Neural cell (in vitro differentiated cells): ENCODE measurements at regions not wholly inside any gene's neighbourhood (a gene's known extent, or its start where the extent isn't known, plus 50 kb on each side); places are given as distances from the start of the nearest gene placed in this dataset.

Experiments
- H2AFZ ChIP-seq: fragments of 200-600, 300-800 bp; sonication (generic), shearing (Covaris generic); 2 replicates; pipeline ENCODE4 v1.6.0; 2014; ENCODE audit warnings: low read depth, mild to moderate bottlenecking, antibody characterized with exemption, low read length, moderate library complexity
- H3F3A ChIP-seq: fragments of 200-600 bp; shearing (Covaris generic); 2 replicates; pipeline ENCODE4 v1.6.1; 2016; ENCODE audit warnings: mild to moderate bottlenecking, moderate library complexity, mixed read lengths, antibody characterized with exemption, low read length; ENCODE audit not compliant: insufficient read depth, poor library complexity, severe bottlenecking
- H3K27ac ChIP-seq: fragments of 200-600, 300-800 bp; sonication (generic), shearing (Covaris generic); 2 replicates; pipeline ENCODE4 v1.5.1; 2014; ENCODE audit warnings: mild to moderate bottlenecking, low read length, moderate library complexity
- H3K27me3 ChIP-seq: fragments of 300-800, 200-600 bp; sonication (generic), shearing (Covaris generic); 2 replicates; pipeline ENCODE4 v1.6.0; 2014; ENCODE audit warnings: mild to moderate bottlenecking, low read depth, low read length, moderate library complexity; ENCODE audit not compliant: insufficient read depth
- H3K36me3 ChIP-seq: fragments of 300-800, 200-600 bp; sonication (generic), shearing (Covaris generic); 2 replicates; pipeline ENCODE4 v1.5.1; 2014; ENCODE audit warnings: mild to moderate bottlenecking, antibody characterized with exemption, low read length, moderate library complexity; ENCODE audit not compliant: insufficient read depth
- H3K4me2 ChIP-seq: fragments of 300-800, 200-600 bp; sonication (generic), shearing (Covaris generic); 2 replicates; pipeline ENCODE4 v1.6.0; 2014; ENCODE audit warnings: mild to moderate bottlenecking, low read length
- H3K4me3 ChIP-seq: fragments of 300-800, 200-600 bp; sonication (generic), shearing (Covaris generic); 2 replicates; pipeline ENCODE4 v1.5.1; 2014; ENCODE audit warnings: mild to moderate bottlenecking, low read length, moderate library complexity
- H3K79me2 ChIP-seq: fragments of 200-600 bp; shearing (Covaris generic); replicated peaks from 2 replicates; pipeline ENCODE4 v1.6.0; 2014; ENCODE audit warnings: mild to moderate bottlenecking, low read length, moderate library complexity; ENCODE audit not compliant: insufficient read depth
- H3K9ac ChIP-seq: fragments of 300-800, 200-600 bp; sonication (generic), shearing (Covaris generic); 2 replicates; pipeline ENCODE4 v1.6.1; 2016; ENCODE audit warnings: mild to moderate bottlenecking, low read length, mixed read lengths
- H3K9me2 ChIP-seq: fragments of 200-600 bp; shearing (Covaris generic); 2 replicates; pipeline ENCODE4 v1.6.1; 2016; ENCODE audit warnings: mild to moderate bottlenecking, low read length, mixed read lengths; ENCODE audit not compliant: insufficient read depth
- H3K9me3 ChIP-seq: fragments of 200-600, 300-800 bp; sonication (generic), shearing (Covaris generic); 2 replicates; pipeline ENCODE4 v1.6.1; 2016; ENCODE audit warnings: mild to moderate bottlenecking, mixed run types, low read length, moderate library complexity, mixed read lengths
- H4K20me1 ChIP-seq: fragments of 200-600 bp; shearing (Covaris generic); 2 replicates; pipeline ENCODE4 v1.6.1; 2016; ENCODE audit warnings: mild to moderate bottlenecking, mixed run types; ENCODE audit not compliant: insufficient read depth
- EP300 ChIP-seq: fragments of 450-650 bp; conservative IDR thresholded peaks from 2 replicates; pipeline ENCODE4 v1.6.1; 2014; ENCODE audit warnings: antibody characterized with exemption, mild to moderate bottlenecking, moderate library complexity; ENCODE audit not compliant: poor library complexity, severe bottlenecking
- EZH2 ChIP-seq: fragments of 200-600, 300-800 bp; shearing (Covaris generic), sonication (generic); IDR thresholded peaks from 2 replicates; pipeline ENCODE4 v1.6.1; 2014; ENCODE audit warnings: antibody characterized with exemption, low read length, borderline replicate concordance, mild to moderate bottlenecking; ENCODE audit not compliant: insufficient read depth, poor library complexity, severe bottlenecking
- MXI1 ChIP-seq: fragments of 450-650 bp; conservative IDR thresholded peaks from 2 replicates; pipeline ENCODE4 v1.6.1; 2014; ENCODE audit warnings: antibody characterized with exemption, mild to moderate bottlenecking; ENCODE audit not compliant: poor library complexity, severe bottlenecking
- POLR2AphosphoS5 ChIP-seq: IDR thresholded peaks from 2 replicates; pipeline ENCODE4 v1.6.1; 2012
- RAD21 ChIP-seq: fragments of 450-650 bp; conservative IDR thresholded peaks from 2 replicates; pipeline ENCODE4 v1.6.1; 2014; ENCODE audit warnings: antibody characterized with exemption, mild to moderate bottlenecking, moderate library complexity
- REST ChIP-seq: IDR thresholded peaks from 2 replicates; pipeline ENCODE4 v1.6.1; 2012; ENCODE audit warnings: borderline replicate concordance
- SMC3 ChIP-seq: fragments of 450-650 bp; conservative IDR thresholded peaks from 2 replicates; pipeline ENCODE4 v1.6.1; 2014; ENCODE audit warnings: antibody characterized with exemption, mild to moderate bottlenecking, moderate library complexity; ENCODE audit not compliant: poor library complexity
- TAF1 ChIP-seq: IDR thresholded peaks from 2 replicates; pipeline ENCODE4 v1.6.1; 2012; ENCODE audit warnings: low read depth
- TF ChIP-seq, protein P1 (sequence below): fragments of 450-650 bp; IDR thresholded peaks from 2 replicates; pipeline ENCODE4 v1.5.1; 2014; ENCODE audit warnings: antibody characterized with exemption, mild to moderate bottlenecking, moderate library complexity; ENCODE audit not compliant: poor library complexity, severe bottlenecking

- no peaks in the 10 kb centered on the region for H3K79me2 ChIP-seq
- H3K27ac ChIP-seq, result no peak overlapping the region
- H3K27me3 ChIP-seq, result no peaks in the 10 kb centered on the region
- TF ChIP-seq POLR2AphosphoS5, result no peak
- TF ChIP-seq RAD21, result no peak
- TF ChIP-seq, protein P1, sequence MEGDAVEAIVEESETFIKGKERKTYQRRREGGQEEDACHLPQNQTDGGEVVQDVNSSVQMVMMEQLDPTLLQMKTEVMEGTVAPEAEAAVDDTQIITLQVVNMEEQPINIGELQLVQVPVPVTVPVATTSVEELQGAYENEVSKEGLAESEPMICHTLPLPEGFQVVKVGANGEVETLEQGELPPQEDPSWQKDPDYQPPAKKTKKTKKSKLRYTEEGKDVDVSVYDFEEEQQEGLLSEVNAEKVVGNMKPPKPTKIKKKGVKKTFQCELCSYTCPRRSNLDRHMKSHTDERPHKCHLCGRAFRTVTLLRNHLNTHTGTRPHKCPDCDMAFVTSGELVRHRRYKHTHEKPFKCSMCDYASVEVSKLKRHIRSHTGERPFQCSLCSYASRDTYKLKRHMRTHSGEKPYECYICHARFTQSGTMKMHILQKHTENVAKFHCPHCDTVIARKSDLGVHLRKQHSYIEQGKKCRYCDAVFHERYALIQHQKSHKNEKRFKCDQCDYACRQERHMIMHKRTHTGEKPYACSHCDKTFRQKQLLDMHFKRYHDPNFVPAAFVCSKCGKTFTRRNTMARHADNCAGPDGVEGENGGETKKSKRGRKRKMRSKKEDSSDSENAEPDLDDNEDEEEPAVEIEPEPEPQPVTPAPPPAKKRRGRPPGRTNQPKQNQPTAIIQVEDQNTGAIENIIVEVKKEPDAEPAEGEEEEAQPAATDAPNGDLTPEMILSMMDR, result no peak
- no peak for TF ChIP-seq EZH2
- no peak for TF ChIP-seq MXI1
- TF ChIP-seq TAF1, result no peak
- H4K20me1 ChIP-seq, result no peaks in the 10 kb centered on the region
- no peak overlapping the region for H3K9ac ChIP-seq
- no peaks in the 10 kb centered on the region for H3K9me2 ChIP-seq
- H3K4me3 ChIP-seq, result no peak overlapping the region
- H3F3A ChIP-seq, result no peaks in the 10 kb centered on the region
- H3K36me3 ChIP-seq, result no peaks in the 10 kb centered on the region
- no peak overlapping the region for H2AFZ ChIP-seq
- no peak overlapping the region for H3K4me2 ChIP-seq
- no peaks in the 10 kb centered on the region for H3K9me3 ChIP-seq
Measured at GRCh38 chr1:101603726-101604125, 366.9 kb downstream of the S1PR1 start.

DNA sequence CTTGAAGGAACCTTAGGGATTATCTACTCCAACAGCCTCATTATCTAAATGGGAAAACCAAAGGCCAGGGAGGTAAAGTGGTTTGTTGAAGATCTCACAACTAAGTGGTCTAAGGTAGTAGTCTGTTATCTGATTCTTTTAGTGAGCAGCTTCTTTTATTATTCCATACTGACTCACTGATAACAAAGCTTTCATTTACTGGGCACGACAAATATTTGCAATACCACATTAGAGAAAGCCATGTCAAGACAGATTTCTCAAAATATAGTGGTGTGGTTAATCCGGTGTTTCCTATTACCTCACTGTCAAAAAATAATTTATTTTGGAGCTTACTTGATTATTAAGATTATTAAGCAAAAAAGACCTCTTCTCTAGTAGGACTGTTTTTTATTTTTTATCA is 369.1 kb downstream of the S1PR1 start:
- Histone ChIP-seq H3K4me2 (no peak overlapping the region), H3K4me3 (no peak overlapping the region), H3K79me2 (no peaks in the 10 kb centered on the region), H3K9me3 (no peaks in the 10 kb centered on the region), H2AFZ (no peak overlapping the region), H4K20me1 (no peaks in the 10 kb centered on the region), H3K27me3 (no peaks in the 10 kb centered on the region), H3K9me2 (no peaks in the 10 kb centered on the region), H3K27ac (no peak overlapping the region), H3K9ac (no peak overlapping the region), H3F3A (no peaks in the 10 kb centered on the region), H3K36me3 (no peaks in the 10 kb centered on the region)
- TF ChIP-seq RAD21 (no peak), REST (no peak), EZH2 (no peak), POLR2AphosphoS5 (no peak), EP300 (no peak), TAF1 (no peak), MXI1 (no peak), SMC3 (no peak)
- TF ChIP-seq, protein P1, result no peak
